IMR-90 (cell line): ENCODE measurements at regions not wholly inside any gene's neighbourhood (a gene's known extent, or its start where the extent isn't known, plus 50 kb on each side); places are given as distances from the start of the nearest gene placed in this dataset.

Experiments used
- ATAC-seq: fragments of 200-7000 bp; cut with Tn5 transposase; 2 replicates; pipeline ENCODE4 v1.9.1; 2020; ENCODE audit warnings: low read depth, mild to moderate bottlenecking, moderate library complexity
- BruUV-seq: library from RNA; stranded (reverse); fragments of 400-500 nt; replicated peaks from 2 replicates; lab custom pipeline; 2021; lab: Mats Ljungman, UMichigan
- CTCF ChIA-PET: fragments of 300-600 bp; formaldehyde crosslinking; extraction: SDS; loops from one replicate; lab custom pipeline; 2021; ENCODE audit warnings: antibody characterized with exemption; lab: Yijun Ruan, JAX
- POLR2A ChIA-PET: fragments of 300-600 bp; sonication (Branson Sonifier 250); formaldehyde crosslinking; loops from one replicate; lab custom pipeline; 2022; ENCODE audit warnings: antibody characterized with exemption; ENCODE audit not compliant: unreplicated experiment; lab: Charles Lee
- DNase-seq: peaks from one replicate; pipeline ENCODE4 v3.0.0; 2013
- H2AFZ ChIP-seq: replicated peaks from 2 replicates; pipeline ENCODE3; 2013; ENCODE audit warnings: low read length, mild to moderate bottlenecking; ENCODE audit not compliant: poor library complexity
- H2AK5ac ChIP-seq: 2 replicates; pipeline ENCODE4 v1.6.1; 2013; ENCODE audit warnings: low read depth, low read length, inconsistent platforms
- H2AK9ac ChIP-seq: replicated peaks from 2 replicates; pipeline ENCODE3; 2013; ENCODE audit warnings: mild to moderate bottlenecking, low read depth, low read length, moderate library complexity; ENCODE audit not compliant: poor library complexity
- H2BK120ac ChIP-seq: 2 replicates; pipeline ENCODE4 v1.6.1; 2013; ENCODE audit warnings: low read depth, low read length, inconsistent platforms
- H2BK15ac ChIP-seq: 3 replicates; pipeline ENCODE4 v1.6.1; 2013; ENCODE audit warnings: low read depth, low read length, inconsistent platforms
- H2BK20ac ChIP-seq: 2 replicates; pipeline ENCODE4 v1.6.1; 2013; ENCODE audit warnings: low read depth, mild to moderate bottlenecking, inconsistent platforms, low read length, moderate library complexity
- H2BK5ac ChIP-seq: 2 replicates; pipeline ENCODE4 v1.6.1; 2013; ENCODE audit warnings: mild to moderate bottlenecking, low read depth, low read length, inconsistent platforms; ENCODE audit not compliant: poor library complexity, severe bottlenecking
- H3K14ac ChIP-seq: replicated peaks from 2 replicates; pipeline ENCODE4 v1.6.1; 2013; ENCODE audit warnings: low read depth, low read length, inconsistent platforms
- H3K18ac ChIP-seq: 2 replicates; pipeline ENCODE4 v1.6.1; 2013; ENCODE audit warnings: low read depth, low read length, control low read depth
- H3K23ac ChIP-seq: 2 replicates; pipeline ENCODE4 v1.6.1; 2013; ENCODE audit warnings: low read depth, low read length, inconsistent platforms
- H3K27ac ChIP-seq: 2 replicates; pipeline ENCODE4 v1.5.1; 2013; ENCODE audit warnings: mild to moderate bottlenecking, control low read depth, low read length; ENCODE audit not compliant: insufficient read depth
- H3K27me3 ChIP-seq: 2 replicates; pipeline ENCODE4 v1.6.1; 2013; ENCODE audit warnings: low read length; ENCODE audit not compliant: control insufficient read depth, insufficient read depth
- H3K36me3 ChIP-seq: 2 replicates; pipeline ENCODE4 v1.6.1; 2013; ENCODE audit warnings: low read length, mixed read lengths; ENCODE audit not compliant: control insufficient read depth, insufficient read depth
- H3K4ac ChIP-seq: 2 replicates; pipeline ENCODE4 v1.6.1; 2013; ENCODE audit warnings: low read depth, low read length, inconsistent platforms
- H3K4me1 ChIP-seq: 2 replicates; pipeline ENCODE4 v1.6.1; 2013; ENCODE audit warnings: low read length, mixed read lengths; ENCODE audit not compliant: control insufficient read depth, insufficient read depth
- H3K4me2 ChIP-seq: 2 replicates; pipeline ENCODE4 v1.6.1; 2013; ENCODE audit warnings: low read depth, mild to moderate bottlenecking, control low read depth, low read length, moderate library complexity
- H3K4me3 ChIP-seq: 2 replicates; pipeline ENCODE4 v1.5.1; 2013; ENCODE audit warnings: low read depth, mild to moderate bottlenecking, control low read depth, low read length, moderate library complexity; ENCODE audit not compliant: insufficient read depth
- H3K56ac ChIP-seq: 2 replicates; pipeline ENCODE4 v1.6.1; 2013; ENCODE audit warnings: low read length, inconsistent platforms; ENCODE audit not compliant: insufficient read depth; ENCODE audit errors: extremely low read depth
- H3K79me1 ChIP-seq, 2 experiments: 2 replicates each; pipeline ENCODE4 v1.6.1; 2013; ENCODE audit warnings: low read length in 2 of 2, inconsistent platforms in 1 of 2, low read depth in 1 of 2
- H3K9ac ChIP-seq: 2 replicates; pipeline ENCODE4 v1.6.1; 2013; ENCODE audit warnings: low read depth, low read length, control low read depth
- H3K9me1 ChIP-seq: 2 replicates; pipeline ENCODE4 v1.6.1; 2013; ENCODE audit warnings: low read length, inconsistent platforms; ENCODE audit not compliant: insufficient read depth
- H3K9me3 ChIP-seq: 2 replicates; pipeline ENCODE4 v1.6.1; 2013; ENCODE audit warnings: low read length; ENCODE audit not compliant: control insufficient read depth, insufficient read depth
- H4K20me1 ChIP-seq: 2 replicates; pipeline ENCODE4 v1.6.1; 2013; ENCODE audit warnings: low read length, inconsistent platforms; ENCODE audit not compliant: insufficient read depth
- H4K5ac ChIP-seq: 2 replicates; pipeline ENCODE4 v1.6.1; 2013; ENCODE audit warnings: mild to moderate bottlenecking, low read depth, low read length, control low read depth
- H4K8ac ChIP-seq, 2 experiments: 2 replicates each; pipeline ENCODE4 v1.6.1; 2013; ENCODE audit warnings: low read depth in 2 of 2, low read length in 2 of 2, control low read depth in 1 of 2, inconsistent platforms in 1 of 2
- H4K91ac ChIP-seq: 2 replicates; pipeline ENCODE4 v1.6.1; 2013; ENCODE audit warnings: low read depth, low read length, inconsistent platforms; ENCODE audit not compliant: insufficient read depth
- CHD1 ChIP-seq: IDR thresholded peaks from 2 replicates; pipeline ENCODE4 v1.6.1; 2012; ENCODE audit warnings: low read depth, low read length, improper control_type of control experiment
- MAFK ChIP-seq: IDR thresholded peaks from 2 replicates; pipeline ENCODE4 v1.6.1; 2012; ENCODE audit warnings: low read depth, low read length, improper control_type of control experiment
- MAZ ChIP-seq: IDR thresholded peaks from 2 replicates; pipeline ENCODE4 v1.6.1; 2012; ENCODE audit warnings: low read depth, mild to moderate bottlenecking, low read length, improper control_type of control experiment, moderate library complexity, borderline replicate concordance
- MXI1 ChIP-seq: IDR thresholded peaks from 2 replicates; pipeline ENCODE4 v1.6.1; 2012; ENCODE audit warnings: low read depth, mild to moderate bottlenecking, low read length, moderate library complexity, borderline replicate concordance
- RCOR1 ChIP-seq: IDR thresholded peaks from 2 replicates; pipeline ENCODE4 v1.6.1; 2012; ENCODE audit warnings: mild to moderate bottlenecking, low read length, improper control_type of control experiment; ENCODE audit not compliant: insufficient replicate concordance
- WGBS, 2 experiments: methylation state at CpG; one replicate each; pipeline versions ENCODE4 v1.1.5 to v1.1.7; 2013; ENCODE audit warnings: missing lambda C conversion rate in 2 of 2; ENCODE audit not compliant: insufficient read length in 1 of 2; ENCODE audit errors: extremely low coverage in 2 of 2; 5-methylcytosine and 5-hydroxymethylcytosine counted together
- dilution Hi-C: fragments of 300-500 bp; cut with HindIII; formaldehyde crosslinking; loops from one replicate; pipeline ENCODE4 v1.14.3; 2018; ENCODE audit warnings: low sequenced_read_pairs; ENCODE audit not compliant: unreplicated experiment
- in situ Hi-C: fragments of 300-500 bp; cut with MboI; formaldehyde crosslinking; loops from 3 replicates; pipeline ENCODE4 v1.14.3; 2019; ENCODE audit warnings: low sequenced_read_pairs, inconsistent platforms, mixed read lengths
- intact Hi-C: fragments of 100-400 bp; cut with micrococcal nuclease; formaldehyde crosslinking; loops from 2 replicates; pipeline ENCODE4 v1.10.0; 2022
- TF ChIP-seq, protein P1 (sequence below): fragments of 150-350 bp; IDR thresholded peaks from 2 replicates; pipeline ENCODE4 v1.6.1; 2016; ENCODE audit warnings: low read depth, mild to moderate bottlenecking, low read length, moderate library complexity, borderline replicate concordance

DNA sequence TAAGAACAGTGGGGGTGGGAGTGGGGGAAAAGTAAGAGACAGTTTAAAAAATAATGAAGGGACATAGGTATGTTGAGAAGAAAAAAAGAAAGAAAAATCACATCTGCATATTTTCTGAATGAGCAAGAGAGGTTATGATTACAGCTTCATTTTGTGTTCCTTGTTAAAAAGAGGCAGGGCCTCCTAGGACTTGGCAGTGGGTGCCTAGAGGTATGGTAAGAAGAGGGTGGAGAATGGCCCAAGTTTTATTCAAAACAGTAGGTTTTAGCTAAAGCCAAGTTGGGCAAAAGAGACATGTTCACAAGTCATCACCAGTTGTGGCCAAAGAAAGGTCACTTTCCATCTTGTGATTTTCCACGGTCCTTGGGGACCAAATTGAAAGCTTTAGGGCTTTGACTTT lies 643.4 kb downstream of the CCDC171 start:
- no TSS peak for BruUV-seq

More for the DNA sequence above, 643.4 kb downstream of the CCDC171 start:
- no peak for TF ChIP-seq MXI1
- TF ChIP-seq RCOR1, result no peak
- no peak for TF ChIP-seq CHD1
- no peak for TF ChIP-seq MAZ
- TF ChIP-seq MAFK, result no peak
- TF ChIP-seq, protein P1, sequence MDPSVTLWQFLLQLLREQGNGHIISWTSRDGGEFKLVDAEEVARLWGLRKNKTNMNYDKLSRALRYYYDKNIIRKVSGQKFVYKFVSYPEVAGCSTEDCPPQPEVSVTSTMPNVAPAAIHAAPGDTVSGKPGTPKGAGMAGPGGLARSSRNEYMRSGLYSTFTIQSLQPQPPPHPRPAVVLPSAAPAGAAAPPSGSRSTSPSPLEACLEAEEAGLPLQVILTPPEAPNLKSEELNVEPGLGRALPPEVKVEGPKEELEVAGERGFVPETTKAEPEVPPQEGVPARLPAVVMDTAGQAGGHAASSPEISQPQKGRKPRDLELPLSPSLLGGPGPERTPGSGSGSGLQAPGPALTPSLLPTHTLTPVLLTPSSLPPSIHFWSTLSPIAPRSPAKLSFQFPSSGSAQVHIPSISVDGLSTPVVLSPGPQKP, result no peak
- DNase-seq (peak; percentile 13), ATAC-seq (no peak)
- Histone ChIP-seq H4K91ac (peak overlapping the region; percentile 73), H4K5ac (peak overlapping the region; percentile 23), H3K9me3 (no peaks in the 10 kb centered on the region), H3K56ac (no peak overlapping the region), H3K23ac (no peak overlapping the region), H2BK5ac (no peak overlapping the region), H2AK9ac (peak overlapping the region; percentile 50), H2AFZ (no peak overlapping the region), H3K4me1 (peaks cover 33% of the 10 kb centered on the region), H3K9me1 (peaks cover 21% of the 10 kb centered on the region), H3K9ac (no peak overlapping the region), H2BK120ac (peak overlapping the region; percentile 90), H3K18ac (peak overlapping the region; percentile 55), H3K4me2 (no peak overlapping the region), H3K36me3 (no peaks in the 10 kb centered on the region), H4K8ac (peak overlapping the region; percentile 11 to 61; a peak in 2 of 4 replicates), H2BK15ac (peak overlapping the region; percentile 78; the same call in 2 of the 3 replicates), H3K27me3 (no peaks in the 10 kb centered on the region), H3K4me3 (no peak overlapping the region), H3K14ac (peak overlapping the region; percentile 59), H3K27ac (no peak overlapping the region; the same call in 1 of the 2 replicates), H2AK5ac (peak overlapping the region; percentile 91), H3K4ac (peak overlapping the region; percentile 82), H4K20me1 (peaks cover 3% of the 10 kb centered on the region; the same call in 1 of the 2 replicates), H2BK20ac (peak overlapping the region; percentile 72), H3K79me1 (0 out of 4 replicates have a peak, but pooled peaks cover 0 to 4% of the 10 kb centered on the region in 2 experiments)
- in situ Hi-C loops (loop anchor here (10.0 kb wide), 1 partner anchor 519 kb away; no protein-coding TSS in a partner anchor), dilution Hi-C loops (no loop called here), intact Hi-C loops (loop anchor here (10.0 kb wide), 1 partner anchor 429 kb away; no protein-coding TSS in a partner anchor)
- 80% methylated on average over 1 of the region's 1 CpG; no CpG with 5 or more reads in 1 of the 2 experiments for WGBS, 2 experiments
- ChIA-PET POLR2A (no interaction called here), CTCF (interaction anchor here (1.2 kb wide), 1 partner anchor 71 kb away, joined by 3 read pairs; no protein-coding TSS in a partner anchor)
